Neural progenitor cell (in vitro differentiated cells): ENCODE measurements at regions not wholly inside any gene's neighbourhood (a gene's known extent, or its start where the extent isn't known, plus 50 kb on each side); places are given as distances from the start of the nearest gene placed in this dataset.

Experiments
- DNase-seq: peaks from one replicate; pipeline ENCODE4 v3.0.0-alpha.2; 2016; ENCODE audit warnings: low spot score
- H2AFZ ChIP-seq: fragments of 200-600 bp; sonication (generic); replicated peaks from 2 replicates; pipeline ENCODE4 v1.6.1; 2016; ENCODE audit warnings: antibody characterized with exemption
- H3F3A ChIP-seq: fragments of 200-600 bp; sonication (generic); 2 replicates; pipeline ENCODE4 v1.6.1; 2016; ENCODE audit warnings: antibody characterized with exemption, low read depth
- H3K27ac ChIP-seq: fragments of 200-600 bp; sonication (generic); 2 replicates; pipeline ENCODE4 v1.5.1; 2016; ENCODE audit warnings: mild to moderate bottlenecking
- H3K27me3 ChIP-seq: fragments of 200-600 bp; sonication (generic); 2 replicates; pipeline ENCODE4 v1.6.1; 2016; ENCODE audit warnings: mild to moderate bottlenecking, moderate library complexity
- H3K36me3 ChIP-seq: fragments of 200-600 bp; sonication (generic); 2 replicates; pipeline ENCODE4 v1.5.1; 2016
- H3K4me1 ChIP-seq: fragments of 200-600 bp; sonication (generic); 2 replicates; pipeline ENCODE4 v1.6.1; 2016; ENCODE audit warnings: mixed run types
- H3K4me2 ChIP-seq: fragments of 200-600 bp; sonication (generic); 2 replicates; pipeline ENCODE4 v1.6.1; 2016
- H3K4me3 ChIP-seq: fragments of 200-600 bp; sonication (generic); 2 replicates; pipeline ENCODE4 v1.5.1; 2016
- H3K79me2 ChIP-seq: fragments of 200-600 bp; sonication (generic); 2 replicates; pipeline ENCODE4 v1.6.1; 2016; ENCODE audit warnings: low read depth
- H3K9ac ChIP-seq: fragments of 200-600 bp; sonication (generic); 2 replicates; pipeline ENCODE4 v1.6.1; 2016
- H3K9me3 ChIP-seq: fragments of 200-600 bp; sonication (generic); 2 replicates; pipeline ENCODE4 v1.5.1; 2016; ENCODE audit warnings: low read depth
- H4K20me1 ChIP-seq: fragments of 200-600 bp; sonication (generic); 2 replicates; pipeline ENCODE4 v1.6.1; 2016; ENCODE audit warnings: low read depth
- H3K27ac Mint-ChIP-seq: 3 replicates; pipeline ENCODE4 v1.8.0; 2021; ENCODE audit warnings: mixed read lengths
- H3K27me3 Mint-ChIP-seq: 2 replicates; pipeline ENCODE4 v1.8.0; 2022; ENCODE audit warnings: low read depth, mild to moderate bottlenecking, inconsistent platforms, moderate library complexity, mixed read lengths; ENCODE audit not compliant: insufficient read depth
- H3K36me3 Mint-ChIP-seq: 3 replicates; pipeline ENCODE4 v1.8.0; 2021; ENCODE audit warnings: mixed read lengths
- H3K4me1 Mint-ChIP-seq: 3 replicates; pipeline ENCODE4 v1.8.0; 2021; ENCODE audit warnings: mixed read lengths
- H3K4me3 Mint-ChIP-seq: 3 replicates; pipeline ENCODE4 v1.8.0; 2021; ENCODE audit warnings: mild to moderate bottlenecking, moderate library complexity, mixed read lengths
- H3K9me3 Mint-ChIP-seq: 3 replicates; pipeline ENCODE4 v1.8.0; 2020; ENCODE audit warnings: mixed read lengths
- CTCF ChIP-seq: fragments of 200-600 bp; sonication (generic); IDR thresholded peaks from 2 replicates; pipeline ENCODE4 v1.5.1; 2017; ENCODE audit warnings: antibody characterized with exemption, mild to moderate bottlenecking
- EZH2 ChIP-seq: fragments of 200-600 bp; sonication (generic); IDR thresholded peaks from 2 replicates; pipeline ENCODE4 v1.6.1; 2017; ENCODE audit warnings: antibody characterized with exemption, mild to moderate bottlenecking, moderate library complexity
- EZH2phosphoT487 ChIP-seq: fragments of 200-600 bp; sonication (generic); IDR thresholded peaks from 2 replicates; pipeline ENCODE4 v1.6.1; 2017; ENCODE audit warnings: antibody characterized with exemption

GRCh38 chr1:207250431-207250830, 71.0 kb upstream of the CD55 start:
- Mint-ChIP-seq H3K4me1 (no peaks in the 10 kb centered on the region), H3K27me3 (no peaks in the 10 kb centered on the region), H3K27ac (no peak overlapping the region), H3K36me3 (no peaks in the 10 kb centered on the region), H3K4me3 (no peak overlapping the region), H3K9me3 (peaks cover 13% of the 10 kb centered on the region)
- no peaks in the 10 kb centered on the region for H4K20me1 ChIP-seq
- no peak overlapping the region for H2AFZ ChIP-seq
- H3K9me3 ChIP-seq, result no peaks in the 10 kb centered on the region
- H3K4me3 ChIP-seq, result no peak overlapping the region
- H3K4me2 ChIP-seq, result no peak overlapping the region
- H3K4me1 ChIP-seq, result no peaks in the 10 kb centered on the region
- no peaks in the 10 kb centered on the region for H3K79me2 ChIP-seq
- no peak for DNase-seq
- H3F3A ChIP-seq, result no peaks in the 10 kb centered on the region
- H3K9ac ChIP-seq, result no peak overlapping the region
- H3K36me3 ChIP-seq, result no peaks in the 10 kb centered on the region
- H3K27ac ChIP-seq, result no peak overlapping the region
- no peaks in the 10 kb centered on the region for H3K27me3 ChIP-seq
- TF ChIP-seq EZH2 (no peak), CTCF (no peak), EZH2phosphoT487 (no peak)

DNA sequence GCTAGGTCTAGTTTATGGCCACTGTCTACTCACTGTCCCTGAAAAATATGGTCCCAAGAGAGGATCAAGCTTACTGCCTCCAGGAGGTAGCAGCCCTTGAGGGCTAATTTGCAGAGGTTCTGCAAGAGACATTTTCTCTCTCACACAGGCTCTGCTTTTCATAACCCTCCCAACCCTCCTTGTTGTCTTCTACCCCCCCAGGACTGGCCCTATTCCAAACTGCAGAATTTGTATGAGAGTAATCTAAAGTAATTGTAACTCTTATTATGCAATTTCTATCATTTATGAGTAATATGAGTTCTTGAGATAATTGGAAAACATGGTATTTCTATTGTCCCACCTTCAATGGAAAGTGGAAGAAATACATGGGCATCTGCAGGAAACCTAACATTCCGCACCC, 70.4 kb upstream of the CD55 start:
- Histone ChIP-seq H3K4me3 (no peak overlapping the region), H3K27me3 (no peaks in the 10 kb centered on the region), H3K4me2 (no peak overlapping the region), H3K27ac (no peak overlapping the region), H3F3A (no peaks in the 10 kb centered on the region), H3K9ac (no peak overlapping the region), H3K36me3 (no peaks in the 10 kb centered on the region), H3K9me3 (no peaks in the 10 kb centered on the region), H3K79me2 (no peaks in the 10 kb centered on the region), H2AFZ (no peak overlapping the region), H3K4me1 (no peaks in the 10 kb centered on the region), H4K20me1 (no peaks in the 10 kb centered on the region)
- Mint-ChIP-seq H3K27ac (no peak overlapping the region), H3K4me1 (no peaks in the 10 kb centered on the region), H3K9me3 (peaks cover 13% of the 10 kb centered on the region), H3K27me3 (no peaks in the 10 kb centered on the region), H3K36me3 (no peaks in the 10 kb centered on the region), H3K4me3 (no peak overlapping the region)
- DNase-seq, result no peak
- TF ChIP-seq EZH2 (no peak), CTCF (no peak), EZH2phosphoT487 (no peak)

DNA sequence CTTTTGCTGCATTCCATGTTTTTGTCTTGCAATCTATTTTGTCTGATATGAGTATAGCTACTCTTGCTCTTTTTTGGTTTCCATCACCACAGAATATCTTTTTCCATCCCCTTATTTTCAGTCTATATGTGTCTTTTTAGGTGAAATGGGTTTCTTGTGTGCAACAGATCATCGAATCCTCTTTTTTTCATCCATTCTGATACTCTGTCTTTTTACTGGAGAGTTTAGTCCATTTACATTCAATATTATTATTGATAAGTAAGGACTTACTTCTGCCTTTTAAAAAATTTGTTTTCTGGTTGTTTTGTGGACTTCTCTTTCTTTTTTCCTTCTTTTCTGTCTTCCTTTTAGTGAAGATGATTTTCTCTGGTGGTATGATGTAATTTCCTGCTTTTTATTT, 64.6 kb upstream of the CD55 start:
- Histone ChIP-seq H3K9ac (no peak overlapping the region), H3K27ac (no peak overlapping the region), H3K4me3 (no peak overlapping the region), H3F3A (no peaks in the 10 kb centered on the region), H2AFZ (no peak overlapping the region), H4K20me1 (no peaks in the 10 kb centered on the region), H3K4me1 (no peaks in the 10 kb centered on the region), H3K79me2 (no peaks in the 10 kb centered on the region), H3K9me3 (no peaks in the 10 kb centered on the region), H3K36me3 (no peaks in the 10 kb centered on the region), H3K27me3 (no peaks in the 10 kb centered on the region), H3K4me2 (no peak overlapping the region)
- no peak overlapping the region for H3K27ac Mint-ChIP-seq
- TF ChIP-seq CTCF, result no peak
- no peak for TF ChIP-seq EZH2
- TF ChIP-seq EZH2phosphoT487, result no peak
- peaks cover 5% of the 10 kb centered on the region for H3K27me3 Mint-ChIP-seq
- H3K36me3 Mint-ChIP-seq, result no peaks in the 10 kb centered on the region
- peaks cover 15% of the 10 kb centered on the region for H3K9me3 Mint-ChIP-seq
- no peak overlapping the region for H3K4me3 Mint-ChIP-seq
- no peaks in the 10 kb centered on the region for H3K4me1 Mint-ChIP-seq
- no peak for DNase-seq

DNA sequence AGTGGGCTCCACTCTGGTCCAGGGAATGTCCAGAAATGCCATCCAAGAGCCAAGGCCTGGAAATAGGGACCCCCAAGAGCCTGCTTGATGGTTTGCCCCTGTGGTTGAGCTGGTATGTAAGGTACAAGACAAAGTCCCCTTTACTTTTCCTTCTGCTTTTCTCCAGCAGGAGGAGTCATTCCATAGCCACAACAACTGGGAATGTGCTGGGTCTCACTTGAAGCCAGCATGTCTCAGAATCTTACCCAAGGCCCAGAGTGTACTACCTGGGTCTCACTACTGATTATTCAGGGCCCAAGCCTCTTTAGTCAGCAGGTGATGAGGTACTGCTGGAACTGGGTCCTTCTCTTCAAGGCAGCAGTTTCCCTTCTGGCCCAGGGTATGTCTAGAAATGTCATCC, 62.1 kb upstream of the CD55 start:
- no peak overlapping the region for H3K9ac ChIP-seq
- H3K4me2 ChIP-seq, result no peak overlapping the region
- DNase-seq, result peak; percentile 11
- peak; percentile 46 for TF ChIP-seq CTCF
- no peak for TF ChIP-seq EZH2
- no peaks in the 10 kb centered on the region for H3K4me1 ChIP-seq
- no peak overlapping the region for H3K4me3 ChIP-seq
- H3K36me3 Mint-ChIP-seq, result no peaks in the 10 kb centered on the region
- no peaks in the 10 kb centered on the region for H3K79me2 ChIP-seq
- H3K27me3 Mint-ChIP-seq, result peaks cover 5% of the 10 kb centered on the region
- no peak overlapping the region for H3K27ac Mint-ChIP-seq
- H3K9me3 Mint-ChIP-seq, result peaks cover 5% of the 10 kb centered on the region
- H3K9me3 ChIP-seq, result no peaks in the 10 kb centered on the region
- H3K4me3 Mint-ChIP-seq, result no peak overlapping the region
- H3K4me1 Mint-ChIP-seq, result no peaks in the 10 kb centered on the region
- H3K27ac ChIP-seq, result no peak overlapping the region
- H3K27me3 ChIP-seq, result no peaks in the 10 kb centered on the region
- H4K20me1 ChIP-seq, result no peaks in the 10 kb centered on the region
- no peaks in the 10 kb centered on the region for H3K36me3 ChIP-seq
- H3F3A ChIP-seq, result no peaks in the 10 kb centered on the region
- H2AFZ ChIP-seq, result no peak overlapping the region
